Loucy (cell line): ENCODE measurements at regions not wholly inside any gene's neighbourhood (a gene's known extent, or its start where the extent isn't known, plus 50 kb on each side); places are given as distances from the start of the nearest gene placed in this dataset.

Experiments used
- EZH2phosphoT487 ChIP-seq: fragments of 200-600 bp; IDR thresholded peaks from 2 replicates; pipeline ENCODE4 v1.6.1; 2018; ENCODE audit warnings: antibody characterized with exemption, mild to moderate bottlenecking, moderate library complexity, borderline replicate concordance
- TF ChIP-seq, protein P1 (sequence below): fragments of 200-600 bp; sonication (generic); conservative IDR thresholded peaks from 2 replicates; pipeline ENCODE4 v1.5.1; 2014; ENCODE audit warnings: mild to moderate bottlenecking, antibody characterized with exemption, low read length

DNA sequence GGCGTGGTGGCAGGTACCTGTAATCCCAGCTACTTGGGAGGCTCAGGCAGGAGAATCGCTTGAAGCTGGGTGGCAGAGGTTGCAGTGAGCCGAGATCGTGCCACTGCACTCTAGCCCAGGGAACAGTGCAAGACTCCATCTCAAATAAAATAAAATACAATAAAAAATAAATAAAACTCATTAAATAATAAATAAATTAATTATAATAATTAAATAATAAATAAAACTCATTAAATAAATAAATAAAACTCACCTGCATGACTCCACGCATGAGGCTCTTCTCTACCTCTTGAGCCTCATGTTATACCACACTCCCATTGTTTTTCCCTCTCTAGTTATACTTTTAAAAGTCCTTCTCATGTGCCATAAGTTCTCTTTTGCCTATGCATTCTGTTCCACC lies 995.4 kb downstream of the MAT2B start:
- TF ChIP-seq, protein P1, sequence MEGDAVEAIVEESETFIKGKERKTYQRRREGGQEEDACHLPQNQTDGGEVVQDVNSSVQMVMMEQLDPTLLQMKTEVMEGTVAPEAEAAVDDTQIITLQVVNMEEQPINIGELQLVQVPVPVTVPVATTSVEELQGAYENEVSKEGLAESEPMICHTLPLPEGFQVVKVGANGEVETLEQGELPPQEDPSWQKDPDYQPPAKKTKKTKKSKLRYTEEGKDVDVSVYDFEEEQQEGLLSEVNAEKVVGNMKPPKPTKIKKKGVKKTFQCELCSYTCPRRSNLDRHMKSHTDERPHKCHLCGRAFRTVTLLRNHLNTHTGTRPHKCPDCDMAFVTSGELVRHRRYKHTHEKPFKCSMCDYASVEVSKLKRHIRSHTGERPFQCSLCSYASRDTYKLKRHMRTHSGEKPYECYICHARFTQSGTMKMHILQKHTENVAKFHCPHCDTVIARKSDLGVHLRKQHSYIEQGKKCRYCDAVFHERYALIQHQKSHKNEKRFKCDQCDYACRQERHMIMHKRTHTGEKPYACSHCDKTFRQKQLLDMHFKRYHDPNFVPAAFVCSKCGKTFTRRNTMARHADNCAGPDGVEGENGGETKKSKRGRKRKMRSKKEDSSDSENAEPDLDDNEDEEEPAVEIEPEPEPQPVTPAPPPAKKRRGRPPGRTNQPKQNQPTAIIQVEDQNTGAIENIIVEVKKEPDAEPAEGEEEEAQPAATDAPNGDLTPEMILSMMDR = no peak
- no peak for TF ChIP-seq EZH2phosphoT487
